GM18498 (cell line): ENCODE measurements at regions not wholly inside any gene's neighbourhood (a gene's known extent, or its start where the extent isn't known, plus 50 kb on each side); places are given as distances from the start of the nearest gene placed in this dataset.
"Not testable (repeated sequence)": the region's sequence is repeated elsewhere in the genome, so short reads cannot be mapped to it uniquely, and the experiment has no call there.

Source experiments
- ATAC-seq: cut with Tn5 transposase; IDR thresholded peaks from one replicate; pipeline ENCODE4 v1.9.1; 2021; ENCODE audit warnings: mild to moderate bottlenecking, moderate library complexity; ENCODE audit not compliant: unreplicated experiment

DNA sequence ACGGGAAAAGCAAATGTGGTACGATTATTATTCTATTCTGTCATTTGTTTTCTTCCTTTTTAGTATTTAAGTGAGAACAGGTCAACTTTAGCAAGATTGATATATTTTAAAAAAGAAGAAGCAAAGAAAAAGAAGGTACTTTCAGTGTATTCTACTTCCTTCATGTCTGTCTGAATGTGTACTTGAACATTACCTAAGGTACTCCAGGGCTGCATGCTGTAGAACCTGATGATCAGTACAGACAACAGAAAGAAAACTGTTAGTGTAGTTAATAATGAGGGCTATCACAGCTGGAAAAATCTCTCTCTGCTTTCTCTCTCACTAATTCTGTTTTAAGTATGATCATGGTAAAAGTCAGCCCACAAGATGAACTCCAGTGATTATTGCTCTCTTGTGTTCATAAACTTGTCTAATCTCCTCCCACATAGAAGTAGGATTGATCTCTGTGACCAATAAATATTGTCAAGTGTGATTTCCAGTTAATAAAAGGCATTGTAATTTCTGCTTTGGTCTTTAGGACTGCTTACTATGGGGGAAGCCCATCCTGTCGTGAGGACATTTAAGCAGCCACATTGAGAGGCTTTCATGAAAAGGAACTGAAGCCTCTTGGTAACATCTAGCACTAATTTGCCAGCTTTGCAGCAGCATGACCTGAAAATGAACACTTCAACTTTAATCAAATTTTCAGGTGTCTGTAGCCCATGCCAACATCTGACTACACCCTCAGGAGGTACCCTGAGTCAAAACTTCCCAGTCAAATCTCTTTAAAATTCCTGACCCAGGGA lies 864.0 kb upstream of the ACO1 start:
- ATAC-seq, result peak; percentile 88

DNA sequence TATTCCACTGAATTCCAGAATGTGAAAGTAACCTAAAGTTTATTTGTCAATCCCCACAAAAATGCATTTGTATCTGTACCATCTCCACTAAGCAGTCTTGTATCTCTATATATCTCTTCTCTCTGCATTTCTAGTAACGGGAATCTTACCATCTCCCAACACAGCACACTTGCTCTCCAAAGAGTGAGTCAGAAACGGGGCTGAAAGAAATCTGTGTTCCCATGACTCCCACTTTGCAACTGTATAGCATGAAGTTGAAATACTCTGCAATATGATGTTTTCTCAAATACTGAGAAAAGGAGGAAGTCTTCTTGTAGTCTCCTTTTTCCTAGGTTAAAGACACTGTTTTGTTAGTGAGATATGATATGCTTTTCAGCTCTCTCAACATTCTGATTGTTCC lies 848.8 kb upstream of the ACO1 start:
- ATAC-seq, result no peak

- ATAC-seq, result no peak
These were observed 848.0 kb upstream of the ACO1 start for GRCh38 chr9:31536471-31536870.

GRCh38 chr9:31541721-31542281 lies 842.6 kb upstream of the ACO1 start:
- no peak for ATAC-seq

GRCh38 chr9:31542384-31543055 lies 841.9 kb upstream of the ACO1 start:
- peak; percentile 99 for ATAC-seq

GRCh38 chr9:31554941-31555340 lies 829.5 kb upstream of the ACO1 start:
- no peak for ATAC-seq

GRCh38 chr9:31556667-31557463 lies 827.6 kb upstream of the ACO1 start:
- ATAC-seq, result peak; percentile 74

GRCh38 chr9:31572190-31572589 lies 812.3 kb upstream of the ACO1 start:
- not testable (repeated sequence) for ATAC-seq

- no peak for ATAC-seq
These were observed 810.9 kb upstream of the ACO1 start for GRCh38 chr9:31573561-31573960.

GRCh38 chr9:31574006-31574765 lies 810.3 kb upstream of the ACO1 start:
- no peak for ATAC-seq

GRCh38 chr9:31582071-31582470 lies 802.4 kb upstream of the ACO1 start:
- no peak for ATAC-seq

DNA sequence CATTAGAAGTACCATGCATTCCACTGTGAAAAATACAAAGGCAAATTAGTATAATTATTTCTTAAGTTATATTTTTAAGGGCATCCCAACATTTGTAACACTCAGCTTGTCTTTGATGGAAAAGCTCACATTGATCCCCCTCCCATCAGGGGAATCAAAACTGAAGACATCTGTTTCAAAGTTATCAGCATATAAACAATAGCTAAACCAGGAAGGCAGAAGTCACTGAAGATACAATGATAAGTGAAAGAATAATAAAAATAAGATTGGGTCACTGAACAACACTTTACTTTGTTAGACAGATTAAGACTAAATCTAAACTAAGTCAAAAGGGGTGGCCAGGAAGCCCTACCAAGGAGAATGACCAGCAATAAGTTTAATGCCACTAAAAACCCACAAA lies 801.9 kb upstream of the ACO1 start:
- ATAC-seq, result no peak

DNA sequence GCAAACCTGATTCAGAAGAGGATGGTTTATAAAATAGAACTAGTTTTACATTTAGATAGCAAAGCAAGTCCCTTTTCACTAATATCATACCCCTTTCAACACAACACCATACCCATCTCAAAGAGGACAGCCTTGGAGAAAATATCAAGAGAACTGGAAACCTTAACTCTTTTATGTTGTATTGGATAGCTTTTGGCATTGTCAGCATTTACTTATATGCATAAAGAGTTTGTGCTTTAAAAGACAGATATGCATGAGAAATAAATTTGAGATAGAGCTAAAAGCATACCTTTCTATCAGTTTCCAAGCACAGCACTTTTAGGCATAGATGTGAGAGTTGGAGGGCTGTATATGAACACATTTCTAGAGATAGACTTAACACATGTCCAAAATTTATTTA lies 799.3 kb upstream of the ACO1 start:
- ATAC-seq, result no peak

- no peak for ATAC-seq
These were observed 797.3 kb upstream of the ACO1 start for GRCh38 chr9:31587146-31587545.

- no peak for ATAC-seq
These were observed 796.4 kb upstream of the ACO1 start for GRCh38 chr9:31588006-31588405.

- no peak for ATAC-seq
These were observed 795.7 kb upstream of the ACO1 start for GRCh38 chr9:31588756-31589155.

- no peak for ATAC-seq
These were observed 794.4 kb upstream of the ACO1 start for GRCh38 chr9:31590091-31590490.

DNA sequence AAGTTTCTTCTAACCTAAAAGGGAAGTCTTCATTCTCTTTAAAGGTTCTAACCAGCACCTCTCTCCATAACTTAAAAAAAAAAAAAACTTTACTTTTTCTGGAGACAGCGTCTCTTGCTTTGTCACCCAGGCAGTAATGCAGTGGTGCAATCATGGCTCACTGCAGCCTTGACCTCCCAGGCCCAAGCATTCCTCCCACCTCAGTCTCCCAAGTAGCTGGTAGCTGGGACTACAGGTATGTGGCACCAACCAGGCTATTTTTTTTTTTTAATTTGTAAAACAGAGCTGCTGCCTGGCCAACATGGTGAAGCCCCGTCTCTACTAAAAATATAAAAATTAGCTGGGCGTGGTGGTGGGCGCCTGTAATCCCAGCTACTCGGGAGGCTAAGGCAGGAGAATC lies 787.4 kb upstream of the ACO1 start:
- not testable (repeated sequence) for ATAC-seq

GRCh38 chr9:31597977-31598376 lies 786.5 kb upstream of the ACO1 start:
- peak; percentile 75 for ATAC-seq

DNA sequence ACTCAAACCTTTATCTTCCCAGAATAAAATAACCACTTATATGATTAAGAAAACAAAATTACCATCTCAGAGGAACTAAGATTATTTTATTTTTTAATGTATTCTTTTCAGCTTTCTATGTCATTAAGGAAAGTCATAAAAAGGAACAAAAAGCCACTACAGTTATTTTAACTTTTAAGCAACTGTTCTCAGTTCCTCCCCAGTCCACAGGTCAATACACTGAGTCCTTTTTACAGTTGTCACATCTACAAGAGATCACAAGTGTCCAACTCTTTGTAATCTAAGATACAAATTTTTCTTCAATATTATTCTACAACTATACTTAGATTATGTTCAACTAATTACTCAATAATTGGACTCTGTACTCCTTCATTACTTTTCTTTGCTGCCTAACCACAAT lies 782.8 kb upstream of the ACO1 start:
- no peak for ATAC-seq

GRCh38 chr9:31604531-31604930 lies 779.9 kb upstream of the ACO1 start:
- no peak for ATAC-seq
